ENCODE measurements at regions not wholly inside any gene's neighbourhood (a gene's known extent, or its start where the extent isn't known, plus 50 kb on each side); places are given as distances from the start of the nearest gene placed in this dataset.

- TF ChIP-seq YY1 (IDR thresholded peaks at IDR 0.05; ENCODE audit: insufficient read depth, insufficient read length) (no peak), SUZ12 (IDR thresholded peaks at IDR 0.05; ENCODE audit: extremely low read depth, insufficient read depth, insufficient read length) (no peak), ZNF274 (IDR thresholded peaks at IDR 0.05; ENCODE audit: low read depth, low read length) (no peak)
- no peaks in the 10 kb centered on the region for H3K36me3 ChIP-seq (ENCODE audit: insufficient read depth, insufficient read length, low read length)
- no peak for DNase-seq (ENCODE audit: low read depth, low spot score)
These were observed 611.4 kb downstream of the SEMA5A start for GRCh38 chr5:8934455-8934854.

GRCh38 chr5:8940934-8941333, 604.9 kb downstream of the SEMA5A start:
- H3K4me3 ChIP-seq (ENCODE audit: insufficient read length, low read depth): no peak overlapping the region
- TF ChIP-seq SUZ12 (IDR thresholded peaks at IDR 0.05; ENCODE audit: extremely low read depth, insufficient read depth, insufficient read length) (no peak), ZNF274 (IDR thresholded peaks at IDR 0.05; ENCODE audit: low read depth, low read length) (no peak), YY1 (IDR thresholded peaks at IDR 0.05; ENCODE audit: insufficient read depth, insufficient read length) (no peak)
- H3K27me3 ChIP-seq (ENCODE audit: insufficient read depth, insufficient read length): no peaks in the 10 kb centered on the region
- no peaks in the 10 kb centered on the region for H3K4me1 ChIP-seq (ENCODE audit: insufficient read depth, insufficient read length)
- no peaks in the 10 kb centered on the region for H3K36me3 ChIP-seq (ENCODE audit: insufficient read depth, insufficient read length, low read length)
- no peak for DNase-seq (ENCODE audit: low read depth, low spot score)
- H3K9ac ChIP-seq (ENCODE audit: insufficient read length, low read depth): no peak overlapping the region
- H3K9me3 ChIP-seq (ENCODE audit: insufficient read depth, low read length): no peaks in the 10 kb centered on the region; the same call in 1 of the 2 replicates

More at GRCh38 chr5:8934455-8934854, 611.4 kb downstream of the SEMA5A start:
- H3K4me1 ChIP-seq (ENCODE audit: insufficient read depth, insufficient read length): no peaks in the 10 kb centered on the region
- H3K9me3 ChIP-seq (ENCODE audit: insufficient read depth, low read length): no peaks in the 10 kb centered on the region
- no peak overlapping the region for H3K4me3 ChIP-seq (ENCODE audit: insufficient read length, low read depth)
- no peak overlapping the region for H3K9ac ChIP-seq (ENCODE audit: insufficient read length, low read depth)
- H3K27me3 ChIP-seq (ENCODE audit: insufficient read depth, insufficient read length): no peaks in the 10 kb centered on the region

GRCh38 chr5:8943301-8943700, 602.6 kb downstream of the SEMA5A start:
- no peak for DNase-seq (ENCODE audit: low read depth, low spot score)
- H3K4me3 ChIP-seq (ENCODE audit: insufficient read length, low read depth): no peak overlapping the region
- no peaks in the 10 kb centered on the region for H3K4me1 ChIP-seq (ENCODE audit: insufficient read depth, insufficient read length)
- no peaks in the 10 kb centered on the region; the same call in 1 of the 2 replicates for H3K9me3 ChIP-seq (ENCODE audit: insufficient read depth, low read length)
- no peak for TF ChIP-seq YY1 (IDR thresholded peaks at IDR 0.05; ENCODE audit: insufficient read depth, insufficient read length)
- no peak for TF ChIP-seq ZNF274 (IDR thresholded peaks at IDR 0.05; ENCODE audit: low read depth, low read length)
- no peak for TF ChIP-seq SUZ12 (IDR thresholded peaks at IDR 0.05; ENCODE audit: extremely low read depth, insufficient read depth, insufficient read length)
- no peak overlapping the region for H3K9ac ChIP-seq (ENCODE audit: insufficient read length, low read depth)
- H3K27me3 ChIP-seq (ENCODE audit: insufficient read depth, insufficient read length): no peaks in the 10 kb centered on the region
- no peaks in the 10 kb centered on the region for H3K36me3 ChIP-seq (ENCODE audit: insufficient read depth, insufficient read length, low read length)

GRCh38 chr5:8944005-8944404, 601.9 kb downstream of the SEMA5A start:
- H3K4me1 ChIP-seq (ENCODE audit: insufficient read depth, insufficient read length): no peaks in the 10 kb centered on the region
- no peaks in the 10 kb centered on the region; the same call in 1 of the 2 replicates for H3K9me3 ChIP-seq (ENCODE audit: insufficient read depth, low read length)
- H3K27me3 ChIP-seq (ENCODE audit: insufficient read depth, insufficient read length): no peaks in the 10 kb centered on the region
- H3K4me3 ChIP-seq (ENCODE audit: insufficient read length, low read depth): no peak overlapping the region
- no peak overlapping the region for H3K9ac ChIP-seq (ENCODE audit: insufficient read length, low read depth)
- TF ChIP-seq ZNF274 (IDR thresholded peaks at IDR 0.05; ENCODE audit: low read depth, low read length): no peak
- TF ChIP-seq YY1 (IDR thresholded peaks at IDR 0.05; ENCODE audit: insufficient read depth, insufficient read length): no peak
- no peak for TF ChIP-seq SUZ12 (IDR thresholded peaks at IDR 0.05; ENCODE audit: extremely low read depth, insufficient read depth, insufficient read length)
- no peaks in the 10 kb centered on the region for H3K36me3 ChIP-seq (ENCODE audit: insufficient read depth, insufficient read length, low read length)
- no peak for DNase-seq (ENCODE audit: low read depth, low spot score)

- no peaks in the 10 kb centered on the region for H3K4me1 ChIP-seq (ENCODE audit: insufficient read depth, insufficient read length)
- no peaks in the 10 kb centered on the region; the same call in 1 of the 2 replicates for H3K9me3 ChIP-seq (ENCODE audit: insufficient read depth, low read length)
These were observed 599.9 kb downstream of the SEMA5A start for GRCh38 chr5:8945972-8946371.

GRCh38 chr5:8949908-8950307, 596.0 kb downstream of the SEMA5A start:
- no peak overlapping the region for H3K4me3 ChIP-seq (ENCODE audit: insufficient read length, low read depth)
- H3K36me3 ChIP-seq (ENCODE audit: insufficient read depth, insufficient read length, low read length): no peaks in the 10 kb centered on the region
- no peaks in the 10 kb centered on the region for H3K9me3 ChIP-seq (ENCODE audit: insufficient read depth, low read length)
- no peak overlapping the region for H3K9ac ChIP-seq (ENCODE audit: insufficient read length, low read depth)
- no peaks in the 10 kb centered on the region for H3K27me3 ChIP-seq (ENCODE audit: insufficient read depth, insufficient read length)
- TF ChIP-seq ZNF274 (IDR thresholded peaks at IDR 0.05; ENCODE audit: low read depth, low read length): no peak
- no peak for TF ChIP-seq YY1 (IDR thresholded peaks at IDR 0.05; ENCODE audit: insufficient read depth, insufficient read length)
- TF ChIP-seq SUZ12 (IDR thresholded peaks at IDR 0.05; ENCODE audit: extremely low read depth, insufficient read depth, insufficient read length): no peak
- no peaks in the 10 kb centered on the region for H3K4me1 ChIP-seq (ENCODE audit: insufficient read depth, insufficient read length)
- no peak for DNase-seq (ENCODE audit: low read depth, low spot score)

More at GRCh38 chr5:8945972-8946371, 599.9 kb downstream of the SEMA5A start:
- no peak for TF ChIP-seq SUZ12 (IDR thresholded peaks at IDR 0.05; ENCODE audit: extremely low read depth, insufficient read depth, insufficient read length)
- TF ChIP-seq ZNF274 (IDR thresholded peaks at IDR 0.05; ENCODE audit: low read depth, low read length): no peak
- no peak for TF ChIP-seq YY1 (IDR thresholded peaks at IDR 0.05; ENCODE audit: insufficient read depth, insufficient read length)
- DNase-seq (ENCODE audit: low read depth, low spot score): no peak
- no peak overlapping the region for H3K4me3 ChIP-seq (ENCODE audit: insufficient read length, low read depth)
- H3K27me3 ChIP-seq (ENCODE audit: insufficient read depth, insufficient read length): no peaks in the 10 kb centered on the region
- no peaks in the 10 kb centered on the region for H3K36me3 ChIP-seq (ENCODE audit: insufficient read depth, insufficient read length, low read length)
- no peak overlapping the region for H3K9ac ChIP-seq (ENCODE audit: insufficient read length, low read depth)

- DNase-seq (ENCODE audit: low read depth, low spot score): no peak
- no peaks in the 10 kb centered on the region for H3K9me3 ChIP-seq (ENCODE audit: insufficient read depth, low read length)
- H3K36me3 ChIP-seq (ENCODE audit: insufficient read depth, insufficient read length, low read length): no peaks in the 10 kb centered on the region
- H3K4me1 ChIP-seq (ENCODE audit: insufficient read depth, insufficient read length): no peaks in the 10 kb centered on the region
- no peaks in the 10 kb centered on the region for H3K27me3 ChIP-seq (ENCODE audit: insufficient read depth, insufficient read length)
- no peak overlapping the region for H3K4me3 ChIP-seq (ENCODE audit: insufficient read length, low read depth)
- H3K9ac ChIP-seq (ENCODE audit: insufficient read length, low read depth): no peak overlapping the region
- TF ChIP-seq ZNF274 (IDR thresholded peaks at IDR 0.05; ENCODE audit: low read depth, low read length): no peak
- no peak for TF ChIP-seq YY1 (IDR thresholded peaks at IDR 0.05; ENCODE audit: insufficient read depth, insufficient read length)
- no peak for TF ChIP-seq SUZ12 (IDR thresholded peaks at IDR 0.05; ENCODE audit: extremely low read depth, insufficient read depth, insufficient read length)
These were observed 593.7 kb downstream of the SEMA5A start for GRCh38 chr5:8952147-8952546.
